ENCODE measurements at regions not wholly inside any gene's neighbourhood (a gene's known extent, or its start where the extent isn't known, plus 50 kb on each side); places are given as distances from the start of the nearest gene placed in this dataset.

DNA sequence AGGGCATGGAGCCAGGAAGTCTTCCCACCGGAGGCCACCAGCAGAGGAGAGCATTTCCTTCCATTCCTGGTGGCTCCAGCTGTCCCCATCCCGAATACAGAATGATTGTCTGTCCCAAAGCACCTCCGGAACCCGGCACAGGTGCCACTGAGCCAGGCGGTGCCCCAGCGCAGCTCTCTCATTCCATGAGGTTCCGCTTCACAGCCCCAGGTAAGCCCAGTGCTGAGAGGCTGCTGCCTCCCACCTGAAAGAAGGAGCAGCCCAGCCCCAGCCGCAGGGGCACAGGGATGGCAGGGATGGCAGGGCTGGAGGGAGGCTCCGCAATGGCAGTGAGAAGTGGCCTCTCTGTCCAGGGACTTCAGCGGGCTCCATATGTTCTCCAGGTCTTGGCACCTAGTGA, 162.1 kb upstream of the TCERG1L start:
- FAIRE-seq (no peak), DNase-seq (ENCODE audit: low read depth in 1 of 2, low spot score in 1 of 2) (no peak), ATAC-seq (no peak)
- CTCF ChIA-PET, result no interaction called here
- Histone ChIP-seq H3K27ac (no peak overlapping the region), H3K4me2 (no peak overlapping the region), H3K4me1 (no peaks in the 10 kb centered on the region), H3K9me3 (no peaks in the 10 kb centered on the region), H3K4me3 (no peak overlapping the region)
- TF ChIP-seq KDM1A (IDR thresholded peaks at IDR 0.05; ENCODE audit: low read depth), result no peak
- TF ChIP-seq, protein P1, sequence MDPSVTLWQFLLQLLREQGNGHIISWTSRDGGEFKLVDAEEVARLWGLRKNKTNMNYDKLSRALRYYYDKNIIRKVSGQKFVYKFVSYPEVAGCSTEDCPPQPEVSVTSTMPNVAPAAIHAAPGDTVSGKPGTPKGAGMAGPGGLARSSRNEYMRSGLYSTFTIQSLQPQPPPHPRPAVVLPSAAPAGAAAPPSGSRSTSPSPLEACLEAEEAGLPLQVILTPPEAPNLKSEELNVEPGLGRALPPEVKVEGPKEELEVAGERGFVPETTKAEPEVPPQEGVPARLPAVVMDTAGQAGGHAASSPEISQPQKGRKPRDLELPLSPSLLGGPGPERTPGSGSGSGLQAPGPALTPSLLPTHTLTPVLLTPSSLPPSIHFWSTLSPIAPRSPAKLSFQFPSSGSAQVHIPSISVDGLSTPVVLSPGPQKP (IDR thresholded peaks at IDR 0.05; ENCODE audit: low read depth, low read length), result no peak
- TF ChIP-seq ESRRA (IDR thresholded peaks at IDR 0.05; ENCODE audit: borderline replicate concordance, low read length), result no peak
- TF ChIP-seq GATA3 (IDR thresholded peaks at IDR 0.05; ENCODE audit: borderline replicate concordance), result no peak
- POLR2A ChIA-PET, result no interaction called here
- WGBS (ENCODE audit: missing lambda C conversion rate), result 23% methylated on average over 8 of the region's 10 CpGs

DNA sequence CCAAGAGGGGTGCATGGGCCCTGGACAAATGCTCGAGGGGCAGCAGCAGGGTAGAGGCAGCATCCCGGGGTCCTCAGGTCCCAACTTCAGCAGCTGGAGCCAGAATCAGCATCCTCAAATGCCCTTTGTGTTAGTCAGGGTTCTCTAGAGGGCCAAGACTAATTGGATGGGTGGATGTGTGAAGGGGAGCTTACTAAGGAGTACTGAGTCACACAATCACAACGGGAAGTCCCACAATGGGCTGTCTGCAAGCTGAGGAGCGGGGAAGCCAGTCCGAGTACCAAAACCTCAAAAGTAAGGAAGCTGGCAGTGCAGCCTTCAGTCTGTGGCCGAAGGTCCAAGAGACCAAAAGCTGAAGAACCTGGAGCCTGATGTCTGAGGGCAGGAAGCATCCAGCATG, 162.9 kb upstream of the TCERG1L start:
- no peak overlapping the region for H3K27ac ChIP-seq
- ChIA-PET CTCF (no interaction called here), POLR2A (no interaction called here)
- no peak for ATAC-seq
- no peak for FAIRE-seq
- H3K9me3 ChIP-seq, result no peaks in the 10 kb centered on the region
- no peak overlapping the region for H3K4me2 ChIP-seq
- no peak overlapping the region for H3K4me3 ChIP-seq
- no peak for DNase-seq (ENCODE audit: low read depth in 1 of 2, low spot score in 1 of 2)
- TF ChIP-seq, protein P2, sequence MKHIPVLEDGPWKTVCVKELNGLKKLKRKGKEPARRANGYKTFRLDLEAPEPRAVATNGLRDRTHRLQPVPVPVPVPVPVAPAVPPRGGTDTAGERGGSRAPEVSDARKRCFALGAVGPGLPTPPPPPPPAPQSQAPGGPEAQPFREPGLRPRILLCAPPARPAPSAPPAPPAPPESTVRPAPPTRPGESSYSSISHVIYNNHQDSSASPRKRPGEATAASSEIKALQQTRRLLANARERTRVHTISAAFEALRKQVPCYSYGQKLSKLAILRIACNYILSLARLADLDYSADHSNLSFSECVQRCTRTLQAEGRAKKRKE (CRISPR knock-in tag; IDR thresholded peaks at IDR 0.05; ENCODE audit: low read depth), result no peak
- TF ChIP-seq POLR2A (IDR thresholded peaks at IDR 0.05; ENCODE audit: low read length) (no peak), CBX8 (IDR thresholded peaks at IDR 0.05) (no peak), BHLHE40 (IDR thresholded peaks at IDR 0.05; ENCODE audit: low read depth, low read length) (no peak), HOXA7 (CRISPR knock-in tag; IDR thresholded peaks at IDR 0.05) (no peak), EHF (CRISPR knock-in tag; IDR thresholded peaks at IDR 0.05) (no peak), TP53 (CRISPR knock-in tag; IDR thresholded peaks at IDR 0.05) (no peak), MAZ (IDR thresholded peaks at IDR 0.05; ENCODE audit: borderline replicate concordance, low read depth, low read length) (no peak), CHD2 (IDR thresholded peaks at IDR 0.05; ENCODE audit: low read length, partially characterized antibody) (no peak), HEYL (CRISPR knock-in tag; IDR thresholded peaks at IDR 0.05) (no peak), FOXS1 (CRISPR knock-in tag; IDR thresholded peaks at IDR 0.05) (no peak), HDAC2 (IDR thresholded peaks at IDR 0.05) (no peak), POLR2AphosphoS2 (conservative IDR thresholded peaks at IDR 0.05; ENCODE audit: low read length) (no peak), KDM5A (IDR thresholded peaks at IDR 0.05) (no peak), SMC3 (IDR thresholded peaks at IDR 0.05) (no peak), RNF2 (IDR thresholded peaks at IDR 0.05; ENCODE audit: borderline replicate concordance, low read depth) (no peak), NPAS2 (CRISPR knock-in tag; IDR thresholded peaks at IDR 0.05; ENCODE audit: borderline replicate concordance) (no peak)
- TF ChIP-seq, protein P3, sequence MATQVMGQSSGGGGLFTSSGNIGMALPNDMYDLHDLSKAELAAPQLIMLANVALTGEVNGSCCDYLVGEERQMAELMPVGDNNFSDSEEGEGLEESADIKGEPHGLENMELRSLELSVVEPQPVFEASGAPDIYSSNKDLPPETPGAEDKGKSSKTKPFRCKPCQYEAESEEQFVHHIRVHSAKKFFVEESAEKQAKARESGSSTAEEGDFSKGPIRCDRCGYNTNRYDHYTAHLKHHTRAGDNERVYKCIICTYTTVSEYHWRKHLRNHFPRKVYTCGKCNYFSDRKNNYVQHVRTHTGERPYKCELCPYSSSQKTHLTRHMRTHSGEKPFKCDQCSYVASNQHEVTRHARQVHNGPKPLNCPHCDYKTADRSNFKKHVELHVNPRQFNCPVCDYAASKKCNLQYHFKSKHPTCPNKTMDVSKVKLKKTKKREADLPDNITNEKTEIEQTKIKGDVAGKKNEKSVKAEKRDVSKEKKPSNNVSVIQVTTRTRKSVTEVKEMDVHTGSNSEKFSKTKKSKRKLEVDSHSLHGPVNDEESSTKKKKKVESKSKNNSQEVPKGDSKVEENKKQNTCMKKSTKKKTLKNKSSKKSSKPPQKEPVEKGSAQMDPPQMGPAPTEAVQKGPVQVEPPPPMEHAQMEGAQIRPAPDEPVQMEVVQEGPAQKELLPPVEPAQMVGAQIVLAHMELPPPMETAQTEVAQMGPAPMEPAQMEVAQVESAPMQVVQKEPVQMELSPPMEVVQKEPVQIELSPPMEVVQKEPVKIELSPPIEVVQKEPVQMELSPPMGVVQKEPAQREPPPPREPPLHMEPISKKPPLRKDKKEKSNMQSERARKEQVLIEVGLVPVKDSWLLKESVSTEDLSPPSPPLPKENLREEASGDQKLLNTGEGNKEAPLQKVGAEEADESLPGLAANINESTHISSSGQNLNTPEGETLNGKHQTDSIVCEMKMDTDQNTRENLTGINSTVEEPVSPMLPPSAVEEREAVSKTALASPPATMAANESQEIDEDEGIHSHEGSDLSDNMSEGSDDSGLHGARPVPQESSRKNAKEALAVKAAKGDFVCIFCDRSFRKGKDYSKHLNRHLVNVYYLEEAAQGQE (IDR thresholded peaks at IDR 0.05), result no peak
- WGBS (ENCODE audit: missing lambda C conversion rate), result 0% methylated on average over 5 of the region's 6 CpGs
- H3K4me1 ChIP-seq, result no peaks in the 10 kb centered on the region

DNA sequence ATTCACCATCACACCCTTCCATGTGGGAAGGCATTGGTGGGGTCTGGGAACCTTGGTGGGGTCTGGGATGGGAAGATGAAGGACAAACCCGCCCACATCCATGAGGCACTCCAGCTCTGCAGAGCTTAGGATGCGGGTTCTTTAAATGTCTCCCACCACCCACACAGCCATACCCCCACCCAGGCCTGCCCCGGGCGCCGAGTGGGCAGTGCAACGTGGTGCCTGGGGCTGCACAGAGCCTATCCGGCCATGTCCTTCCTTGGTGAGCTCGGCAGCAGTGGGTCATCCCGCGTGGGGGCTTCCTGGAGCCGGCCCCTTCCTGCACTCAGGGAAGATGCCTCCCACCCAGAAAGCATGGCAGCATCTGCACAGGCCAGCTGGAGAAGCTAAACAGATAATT, 163.5 kb upstream of the TCERG1L start:
- Histone ChIP-seq H3K9me3 (no peaks in the 10 kb centered on the region), H3K4me1 (no peaks in the 10 kb centered on the region), H3K4me3 (no peak overlapping the region), H3K4me2 (no peak overlapping the region), H3K27ac (no peak overlapping the region)
- DNase-seq (ENCODE audit: low read depth in 1 of 2, low spot score in 1 of 2), result no peak
- WGBS (ENCODE audit: missing lambda C conversion rate), result no CpG with 5 or more reads among the region's 11 CpGs
- ChIA-PET CTCF (no interaction called here), POLR2A (no interaction called here)
- ATAC-seq, result no peak
- FAIRE-seq, result no peak
- no peak for TF ChIP-seq CBX2 (IDR thresholded peaks at IDR 0.05; ENCODE audit: borderline replicate concordance, low read depth)
- TF ChIP-seq GATA3 (IDR thresholded peaks at IDR 0.05; ENCODE audit: borderline replicate concordance), result no peak
- TF ChIP-seq RAD21 (conservative IDR thresholded peaks at IDR 0.05 in 1 of 2, IDR thresholded peaks at IDR 0.05 in 1 of 2), result no peak
- TF ChIP-seq, protein P4, sequence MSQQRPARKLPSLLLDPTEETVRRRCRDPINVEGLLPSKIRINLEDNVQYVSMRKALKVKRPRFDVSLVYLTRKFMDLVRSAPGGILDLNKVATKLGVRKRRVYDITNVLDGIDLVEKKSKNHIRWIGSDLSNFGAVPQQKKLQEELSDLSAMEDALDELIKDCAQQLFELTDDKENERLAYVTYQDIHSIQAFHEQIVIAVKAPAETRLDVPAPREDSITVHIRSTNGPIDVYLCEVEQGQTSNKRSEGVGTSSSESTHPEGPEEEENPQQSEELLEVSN (IDR thresholded peaks at IDR 0.05; ENCODE audit: borderline replicate concordance, low read depth), result no peak
- TF ChIP-seq HOXA7 (CRISPR knock-in tag; IDR thresholded peaks at IDR 0.05), result no peak
- no peak for TF ChIP-seq BHLHE40 (IDR thresholded peaks at IDR 0.05; ENCODE audit: low read depth, low read length)
- TF ChIP-seq, protein P5, sequence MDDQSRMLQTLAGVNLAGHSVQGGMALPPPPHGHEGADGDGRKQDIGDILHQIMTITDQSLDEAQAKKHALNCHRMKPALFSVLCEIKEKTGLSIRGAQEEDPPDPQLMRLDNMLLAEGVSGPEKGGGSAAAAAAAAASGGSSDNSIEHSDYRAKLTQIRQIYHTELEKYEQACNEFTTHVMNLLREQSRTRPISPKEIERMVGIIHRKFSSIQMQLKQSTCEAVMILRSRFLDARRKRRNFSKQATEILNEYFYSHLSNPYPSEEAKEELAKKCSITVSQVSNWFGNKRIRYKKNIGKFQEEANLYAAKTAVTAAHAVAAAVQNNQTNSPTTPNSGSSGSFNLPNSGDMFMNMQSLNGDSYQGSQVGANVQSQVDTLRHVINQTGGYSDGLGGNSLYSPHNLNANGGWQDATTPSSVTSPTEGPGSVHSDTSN (IDR thresholded peaks at IDR 0.05), result no peak
- no peak for TF ChIP-seq ZC3H11A (IDR thresholded peaks at IDR 0.05)
- no peak for TF ChIP-seq MAZ (IDR thresholded peaks at IDR 0.05; ENCODE audit: borderline replicate concordance, low read depth, low read length)
- no peak for TF ChIP-seq CBX8 (IDR thresholded peaks at IDR 0.05)
